SU-DHL-6 (cell line): ENCODE measurements at regions not wholly inside any gene's neighbourhood (a gene's known extent, or its start where the extent isn't known, plus 50 kb on each side); places are given as distances from the start of the nearest gene placed in this dataset.

Source experiments
- H2AFZ ChIP-seq: fragments of 200-600 bp; sonication (generic); 2 replicates; pipeline ENCODE4 v1.6.1; 2014; ENCODE audit warnings: low read depth, mild to moderate bottlenecking, moderate library complexity, mixed read lengths, antibody characterized with exemption, low read length; ENCODE audit not compliant: severe bottlenecking
- H3F3A ChIP-seq: fragments of 200-600 bp; shearing (Covaris generic); 2 replicates; pipeline ENCODE4 v1.6.0; 2016; ENCODE audit warnings: antibody characterized with exemption, mild to moderate bottlenecking; ENCODE audit not compliant: insufficient read depth
- H3K27ac ChIP-seq: fragments of 200-600 bp; sonication (generic); 2 replicates; pipeline ENCODE4 v1.5.1; 2016; ENCODE audit warnings: low read depth, mild to moderate bottlenecking, low read length, moderate library complexity, mixed read lengths
- H3K27me3 ChIP-seq: fragments of 200-600 bp; sonication (generic), shearing (Covaris generic); 2 replicates; pipeline ENCODE4 v1.6.0; 2014; ENCODE audit warnings: mild to moderate bottlenecking, low read length
- H3K36me3 ChIP-seq: fragments of 200-600 bp; sonication (generic); 2 replicates; pipeline ENCODE4 v1.6.1; 2014; ENCODE audit warnings: mild to moderate bottlenecking, low read length, mixed read lengths
- H3K4me2 ChIP-seq: fragments of 300-600, 200-600 bp; shearing (Covaris generic), sonication (generic); 2 replicates; pipeline ENCODE4 v1.6.0; 2014; ENCODE audit warnings: low read length, low read depth, mild to moderate bottlenecking; ENCODE audit not compliant: poor library complexity, severe bottlenecking
- H3K4me3 ChIP-seq: fragments of 200-600 bp; sonication (generic); 2 replicates; pipeline ENCODE4 v1.5.1; 2014; ENCODE audit warnings: antibody characterized with exemption, low read length, mild to moderate bottlenecking, mixed read lengths; ENCODE audit not compliant: insufficient read depth, poor library complexity, severe bottlenecking
- H3K79me2 ChIP-seq: fragments of 200-600 bp; sonication (generic); 2 replicates; pipeline ENCODE4 v1.6.1; 2014; ENCODE audit warnings: mild to moderate bottlenecking, low read length, moderate library complexity; ENCODE audit not compliant: insufficient read depth
- H3K9ac ChIP-seq: fragments of 200-600 bp; sonication (generic); 2 replicates; pipeline ENCODE4 v1.7.0; 2014; ENCODE audit warnings: mild to moderate bottlenecking, low read length
- H3K9me2 ChIP-seq: fragments of 200-600 bp; sonication (generic); replicated peaks from 2 replicates; pipeline ENCODE4 v1.6.1; 2014; ENCODE audit warnings: low read length; ENCODE audit not compliant: insufficient read depth
- H3K9me3 ChIP-seq: fragments of 200-600 bp; sonication (generic); 2 replicates; pipeline ENCODE4 v1.6.1; 2014; ENCODE audit warnings: low read length, mixed read lengths; ENCODE audit not compliant: insufficient read depth
- H4K20me1 ChIP-seq: fragments of 200-600 bp; sonication (generic); 2 replicates; pipeline ENCODE4 v1.6.1; 2014; ENCODE audit warnings: low read depth, mild to moderate bottlenecking, antibody characterized with exemption, low read length, moderate library complexity, mixed read lengths
- EZH2phosphoT487 ChIP-seq: fragments of 200-600 bp; sonication (generic), shearing (Covaris generic); conservative IDR thresholded peaks from 2 replicates; pipeline ENCODE4 v1.6.1; 2018; ENCODE audit warnings: mild to moderate bottlenecking, antibody characterized with exemption, low read length, moderate library complexity, mixed read lengths
- TF ChIP-seq, protein P1 (sequence below): fragments of 200-600 bp; sonication (generic); IDR thresholded peaks from one replicate; pipeline ENCODE4 v1.5.1; 2017; ENCODE audit warnings: antibody characterized with exemption, mild to moderate bottlenecking, low read length, moderate library complexity; ENCODE audit not compliant: insufficient read depth, poor library complexity, severe bottlenecking

GRCh38 chr4:123598331-123598730 is 201.7 kb downstream of the SPRY1 start:
- H3F3A ChIP-seq = no peaks in the 10 kb centered on the region
- no peaks in the 10 kb centered on the region for H3K79me2 ChIP-seq
- no peak overlapping the region for H3K9ac ChIP-seq
- no peaks in the 10 kb centered on the region for H3K36me3 ChIP-seq
- no peak overlapping the region for H3K27ac ChIP-seq
- no peak overlapping the region for H3K4me2 ChIP-seq
- no peak overlapping the region for H3K4me3 ChIP-seq
- no peak overlapping the region for H2AFZ ChIP-seq
- H3K9me2 ChIP-seq = no peaks in the 10 kb centered on the region
- H3K9me3 ChIP-seq = no peaks in the 10 kb centered on the region
- no peak for TF ChIP-seq EZH2phosphoT487
- TF ChIP-seq, protein P1, sequence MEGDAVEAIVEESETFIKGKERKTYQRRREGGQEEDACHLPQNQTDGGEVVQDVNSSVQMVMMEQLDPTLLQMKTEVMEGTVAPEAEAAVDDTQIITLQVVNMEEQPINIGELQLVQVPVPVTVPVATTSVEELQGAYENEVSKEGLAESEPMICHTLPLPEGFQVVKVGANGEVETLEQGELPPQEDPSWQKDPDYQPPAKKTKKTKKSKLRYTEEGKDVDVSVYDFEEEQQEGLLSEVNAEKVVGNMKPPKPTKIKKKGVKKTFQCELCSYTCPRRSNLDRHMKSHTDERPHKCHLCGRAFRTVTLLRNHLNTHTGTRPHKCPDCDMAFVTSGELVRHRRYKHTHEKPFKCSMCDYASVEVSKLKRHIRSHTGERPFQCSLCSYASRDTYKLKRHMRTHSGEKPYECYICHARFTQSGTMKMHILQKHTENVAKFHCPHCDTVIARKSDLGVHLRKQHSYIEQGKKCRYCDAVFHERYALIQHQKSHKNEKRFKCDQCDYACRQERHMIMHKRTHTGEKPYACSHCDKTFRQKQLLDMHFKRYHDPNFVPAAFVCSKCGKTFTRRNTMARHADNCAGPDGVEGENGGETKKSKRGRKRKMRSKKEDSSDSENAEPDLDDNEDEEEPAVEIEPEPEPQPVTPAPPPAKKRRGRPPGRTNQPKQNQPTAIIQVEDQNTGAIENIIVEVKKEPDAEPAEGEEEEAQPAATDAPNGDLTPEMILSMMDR = no peak
- H3K27me3 ChIP-seq = no peaks in the 10 kb centered on the region
- H4K20me1 ChIP-seq = no peaks in the 10 kb centered on the region

DNA sequence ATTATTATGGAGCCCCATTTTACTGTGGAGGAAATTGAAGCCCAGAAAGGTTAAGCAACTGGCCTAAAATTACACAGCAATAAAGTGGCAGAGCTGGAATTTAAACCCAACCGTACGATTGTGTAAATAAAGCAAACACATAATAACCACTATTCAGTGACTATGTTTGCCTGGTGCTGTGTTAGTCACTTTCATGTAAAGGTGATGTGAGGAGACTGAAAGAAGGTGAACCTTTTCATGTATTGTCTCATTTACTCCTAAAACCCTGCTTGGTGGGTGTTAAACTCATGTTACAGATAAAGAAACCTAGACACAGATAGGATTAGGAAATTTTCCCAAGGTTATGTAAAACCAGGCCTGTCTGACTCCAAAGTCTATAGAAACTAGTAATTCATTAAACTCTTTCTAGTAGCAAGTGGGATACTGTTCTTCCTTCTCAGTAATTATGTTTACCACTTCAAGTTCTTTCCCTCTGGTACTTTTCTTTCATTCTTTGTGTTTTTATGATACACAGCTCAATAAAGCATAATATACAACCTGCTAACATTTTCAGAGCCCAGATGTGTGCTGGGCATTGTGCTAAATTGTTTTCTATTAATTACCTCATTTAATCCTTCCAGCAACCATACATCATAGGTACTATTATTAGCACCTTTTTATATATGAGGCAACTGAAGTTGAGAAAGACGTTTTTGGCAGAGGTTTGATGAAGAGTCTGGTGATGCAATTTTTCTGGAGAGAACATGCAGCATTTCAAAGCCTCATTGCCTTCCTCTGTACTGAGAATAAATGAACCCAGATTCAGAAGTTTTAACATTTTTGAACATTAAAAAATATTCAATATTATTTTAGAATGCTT is 202.7 kb downstream of the SPRY1 start:
- Histone ChIP-seq H3K27ac (no peak overlapping the region), H3K9me3 (no peaks in the 10 kb centered on the region), H2AFZ (no peak overlapping the region), H4K20me1 (no peaks in the 10 kb centered on the region), H3K27me3 (no peaks in the 10 kb centered on the region), H3K4me2 (no peak overlapping the region), H3K9me2 (no peaks in the 10 kb centered on the region), H3K4me3 (no peak overlapping the region), H3F3A (no peaks in the 10 kb centered on the region), H3K36me3 (no peaks in the 10 kb centered on the region), H3K9ac (no peak overlapping the region), H3K79me2 (no peaks in the 10 kb centered on the region)
- TF ChIP-seq, protein P1 = no peak
- no peak for TF ChIP-seq EZH2phosphoT487

DNA sequence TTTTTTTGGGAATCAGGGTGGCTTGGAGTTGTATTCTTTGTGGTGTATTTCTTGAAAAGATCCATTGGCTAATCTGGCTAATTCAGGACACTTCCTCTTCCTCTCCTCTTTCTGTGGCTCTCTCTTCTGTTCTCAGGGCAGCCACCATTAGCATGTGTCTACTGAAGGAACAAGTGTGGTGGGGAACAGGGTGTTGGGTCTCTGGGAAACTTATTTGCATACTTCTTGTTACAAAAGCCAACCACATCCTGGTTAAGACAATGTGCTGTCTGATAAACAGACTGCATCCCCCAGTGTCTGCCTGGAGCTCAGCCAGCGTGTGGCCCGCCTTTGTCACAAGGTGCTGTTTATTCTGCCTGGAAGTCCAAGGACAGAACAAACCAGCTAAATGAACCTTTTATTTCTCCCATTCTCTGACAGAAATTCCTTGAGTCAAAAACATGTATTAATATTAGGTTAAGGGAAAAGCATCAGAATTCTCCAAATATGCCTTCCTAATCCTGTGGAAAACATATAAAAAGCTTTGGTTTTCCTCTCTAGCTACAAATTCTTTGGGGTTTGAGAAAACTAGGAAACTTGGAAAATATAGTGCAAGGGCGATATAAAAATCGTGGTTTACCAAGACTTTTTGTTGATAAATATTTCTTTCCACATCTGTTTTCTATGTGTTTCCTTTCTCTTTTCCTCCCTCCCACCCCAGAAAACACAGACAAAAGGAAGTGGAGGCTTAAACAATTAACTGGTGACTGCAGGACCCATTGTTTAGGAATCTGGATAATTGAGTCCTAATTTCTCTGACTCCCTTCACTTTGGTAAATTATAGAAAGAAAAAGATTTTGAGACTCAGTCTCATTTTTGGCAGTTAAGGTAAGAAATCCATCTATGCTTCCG is 203.6 kb downstream of the SPRY1 start:
- Histone ChIP-seq H3K9me2 (no peaks in the 10 kb centered on the region), H3F3A (no peaks in the 10 kb centered on the region), H3K9me3 (no peaks in the 10 kb centered on the region), H3K36me3 (no peaks in the 10 kb centered on the region), H4K20me1 (no peaks in the 10 kb centered on the region), H3K4me3 (no peak overlapping the region), H3K27me3 (no peaks in the 10 kb centered on the region), H3K4me2 (no peak overlapping the region), H2AFZ (no peak overlapping the region), H3K27ac (no peak overlapping the region), H3K9ac (no peak overlapping the region), H3K79me2 (no peaks in the 10 kb centered on the region)
- TF ChIP-seq, protein P1 = no peak
